ENCODE measurements at regions not wholly inside any gene's neighbourhood (a gene's known extent, or its start where the extent isn't known, plus 50 kb on each side); places are given as distances from the start of the nearest gene placed in this dataset.

DNA sequence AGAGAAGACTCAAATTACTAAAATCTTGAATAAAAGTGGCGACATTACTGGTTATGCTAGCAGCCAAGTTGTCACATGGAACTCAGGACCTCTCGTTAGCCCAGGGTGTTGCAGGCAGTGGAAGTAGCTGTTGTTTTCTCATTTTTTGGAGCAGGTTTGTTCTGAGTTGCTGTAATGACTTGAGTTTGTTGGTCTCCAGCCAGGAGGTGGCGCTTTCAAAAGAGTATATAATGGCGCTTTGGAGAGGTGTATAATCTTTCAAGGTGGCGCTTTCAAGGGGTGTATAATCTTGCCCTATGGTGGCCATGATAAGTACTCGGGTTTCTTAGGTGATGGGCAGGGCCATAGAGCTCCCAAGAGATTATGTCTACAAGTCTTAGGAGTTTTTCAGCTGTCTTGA, 632.7 kb downstream of the NTRK3 start:
- no peak overlapping the region for H3K27ac ChIP-seq
- ChIA-PET POLR2A (no interaction called here), CTCF (interaction anchor here (0.7 to 1.0 kb wide), 2 partner anchors 9 to 11 kb away, joined by 3 read pairs; no protein-coding TSS in a partner anchor)
- FAIRE-seq (no peak), DNase-seq (ENCODE audit: low read depth in 1 of 2, low spot score in 1 of 2) (peak in 1 of 2 experiments; percentile 47), ATAC-seq (peak in 1 of 2 experiments; percentile 73; a peak in 3 of 6 replicates)
- no peak overlapping the region for H3K4me3 ChIP-seq
- 0 out of 3 replicates have a peak, but pooled peaks cover 4% of the 10 kb centered on the region for H3K4me1 ChIP-seq
- 9% methylated on average over 6 of the region's 6 CpGs for WGBS (ENCODE audit: missing lambda C conversion rate)
- H3K4me2 ChIP-seq, result no peak overlapping the region
- TF ChIP-seq SMC3 (IDR thresholded peaks at IDR 0.05), result peak; percentile 35; the same call in 2 of the 3 replicates
- no peak for TF ChIP-seq CEBPB (IDR thresholded peaks at IDR 0.05)
- peak; percentile 22 to 29; a peak in 2 of 5 replicates for TF ChIP-seq RAD21 (conservative IDR thresholded peaks at IDR 0.05 in 1 of 2, IDR thresholded peaks at IDR 0.05 in 1 of 2)
- peak; percentile 33; the same call in 2 of the 3 replicates for TF ChIP-seq CTCF (IDR thresholded peaks at IDR 0.05)
- no peak for TF ChIP-seq BHLHE40 (IDR thresholded peaks at IDR 0.05; ENCODE audit: low read depth, low read length)
- no peaks in the 10 kb centered on the region for H3K9me3 ChIP-seq

GRCh38 chr15:87620393-87620792, 636.1 kb downstream of the NTRK3 start:
- TF ChIP-seq EP300 (IDR thresholded peaks at IDR 0.05) (no peak), NR3C1 (IDR thresholded peaks at IDR 0.05) (no peak), HOXA7 (CRISPR knock-in tag; IDR thresholded peaks at IDR 0.05) (no peak), HOXB5 (CRISPR knock-in tag; IDR thresholded peaks at IDR 0.05) (no peak), ESRRA (IDR thresholded peaks at IDR 0.05; ENCODE audit: borderline replicate concordance, low read length) (no peak), ELK1 (IDR thresholded peaks at IDR 0.05; ENCODE audit: low read depth, low read length) (no peak), MAX (IDR thresholded peaks at IDR 0.05) (no peak), JUNB (IDR thresholded peaks at IDR 0.05) (no peak), NFE2L2 (conservative IDR thresholded peaks at IDR 0.05; ENCODE audit: low read length) (no peak), CHD2 (IDR thresholded peaks at IDR 0.05; ENCODE audit: low read length, partially characterized antibody) (no peak), FOSL2 (IDR thresholded peaks at IDR 0.05) (no peak), FOSL2 (CRISPR knock-in tag; IDR thresholded peaks at IDR 0.05) (no peak), RFX5 (IDR thresholded peaks at IDR 0.05) (no peak), TP53 (CRISPR knock-in tag; IDR thresholded peaks at IDR 0.05) (no peak), PHF8 (IDR thresholded peaks at IDR 0.05; ENCODE audit: borderline replicate concordance, low read depth) (no peak), RAD21 (conservative IDR thresholded peaks at IDR 0.05 in 1 of 2, IDR thresholded peaks at IDR 0.05 in 1 of 2) (no peak), RNF2 (IDR thresholded peaks at IDR 0.05; ENCODE audit: borderline replicate concordance, low read depth) (no peak), TFCP2L1 (CRISPR knock-in tag; IDR thresholded peaks at IDR 0.05) (no peak)
- TF ChIP-seq, protein P1, sequence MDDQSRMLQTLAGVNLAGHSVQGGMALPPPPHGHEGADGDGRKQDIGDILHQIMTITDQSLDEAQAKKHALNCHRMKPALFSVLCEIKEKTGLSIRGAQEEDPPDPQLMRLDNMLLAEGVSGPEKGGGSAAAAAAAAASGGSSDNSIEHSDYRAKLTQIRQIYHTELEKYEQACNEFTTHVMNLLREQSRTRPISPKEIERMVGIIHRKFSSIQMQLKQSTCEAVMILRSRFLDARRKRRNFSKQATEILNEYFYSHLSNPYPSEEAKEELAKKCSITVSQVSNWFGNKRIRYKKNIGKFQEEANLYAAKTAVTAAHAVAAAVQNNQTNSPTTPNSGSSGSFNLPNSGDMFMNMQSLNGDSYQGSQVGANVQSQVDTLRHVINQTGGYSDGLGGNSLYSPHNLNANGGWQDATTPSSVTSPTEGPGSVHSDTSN (IDR thresholded peaks at IDR 0.05), result no peak
- ATAC-seq, result no peak

More at GRCh38 chr15:87620393-87620792, 636.1 kb downstream of the NTRK3 start:
- ChIA-PET CTCF (no interaction called here), POLR2A (no interaction called here)
- Histone ChIP-seq H3K4me3 (no peak overlapping the region), H3K4me1 (0 out of 3 replicates have a peak, but pooled peaks cover 4% of the 10 kb centered on the region), H3K27ac (no peak overlapping the region), H3K9me3 (no peaks in the 10 kb centered on the region), H3K4me2 (no peak overlapping the region)
- DNase-seq (ENCODE audit: low read depth in 1 of 2, low spot score in 1 of 2), result no peak
- WGBS (ENCODE audit: missing lambda C conversion rate), result 88% methylated on average over 2 of the region's 2 CpGs
- no peak for FAIRE-seq
